ENCODE measurements at regions not wholly inside any gene's neighbourhood (a gene's known extent, or its start where the extent isn't known, plus 50 kb on each side); places are given as distances from the start of the nearest gene placed in this dataset.

DNA sequence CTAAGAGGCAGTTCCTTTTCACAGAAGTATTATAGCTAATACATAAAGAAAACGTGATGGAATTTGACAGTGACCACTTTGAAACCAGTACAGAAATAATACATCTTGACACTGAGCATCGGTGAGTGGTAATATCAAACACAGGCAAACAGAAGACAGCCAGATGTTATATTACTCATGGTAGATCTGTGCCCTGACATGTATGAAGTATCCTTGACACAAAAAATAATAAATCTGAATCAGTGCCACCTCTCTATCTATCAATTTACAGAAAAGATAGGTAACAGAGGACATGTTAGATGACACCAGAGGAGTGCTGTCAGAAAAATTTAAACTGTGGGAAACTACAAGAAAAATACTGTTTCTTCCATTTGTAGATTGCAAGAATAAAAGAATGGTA is 217.4 kb upstream of the POT1 start:
- Histone ChIP-seq H3K36me3 (ENCODE audit: insufficient read depth, low read length) (no peaks in the 10 kb centered on the region), H3K4me3 (ENCODE audit: low read length) (no peak overlapping the region), H3K27me3 (ENCODE audit: control insufficient read depth, insufficient read depth, low read length) (no peaks in the 10 kb centered on the region), H3K4me1 (ENCODE audit: control insufficient read depth, insufficient read depth, low read length) (no peaks in the 10 kb centered on the region), H3K9me3 (replicated peaks; ENCODE audit: low read length) (no peaks in the 10 kb centered on the region), H3K4me2 (ENCODE audit: low read length) (no peak overlapping the region), H3K9ac (ENCODE audit: low read depth, low read length) (no peak overlapping the region)

DNA sequence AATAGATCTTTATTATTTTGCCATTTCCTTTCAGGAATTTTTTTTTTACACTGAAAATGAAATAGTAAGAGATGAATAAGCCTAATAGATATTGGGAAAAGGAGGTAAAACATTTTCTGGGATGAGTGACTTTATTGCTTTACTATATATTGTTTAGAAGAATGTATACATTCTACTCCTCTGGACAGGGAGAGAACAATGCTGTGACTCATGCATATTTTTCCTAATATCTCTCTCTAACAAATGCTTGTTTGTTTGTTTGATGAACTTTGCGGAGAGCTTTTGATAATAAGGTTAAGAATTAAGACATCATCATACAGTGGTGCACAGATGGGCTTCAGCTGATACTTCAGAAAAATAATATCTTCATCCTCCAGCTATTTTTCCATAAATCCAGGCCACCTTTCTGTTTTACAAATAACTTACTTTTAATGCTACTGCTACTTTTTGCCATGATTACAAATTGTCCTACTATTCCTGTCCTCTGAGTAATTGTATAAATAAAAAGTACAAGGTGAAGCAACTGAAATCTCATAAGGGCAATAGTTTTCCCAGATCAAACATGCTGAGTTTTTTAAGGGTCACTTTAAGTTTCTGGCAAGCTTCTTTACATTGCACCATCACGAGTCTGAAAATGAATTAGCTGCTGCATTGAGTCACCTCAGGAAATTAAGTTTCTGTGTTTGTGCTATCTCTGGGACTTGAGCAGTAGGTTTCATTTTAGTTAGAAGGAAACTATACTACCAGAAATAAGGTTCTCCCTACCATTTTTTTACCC is 207.3 kb upstream of the POT1 start:
- no peaks in the 10 kb centered on the region for H3K9me3 ChIP-seq (replicated peaks; ENCODE audit: low read length)
- no peak overlapping the region for H3K4me3 ChIP-seq (ENCODE audit: low read length)
- H3K36me3 ChIP-seq (ENCODE audit: insufficient read depth, low read length) = no peaks in the 10 kb centered on the region
- no peak overlapping the region for H3K9ac ChIP-seq (ENCODE audit: low read depth, low read length)
- H3K27me3 ChIP-seq (ENCODE audit: control insufficient read depth, insufficient read depth, low read length) = no peaks in the 10 kb centered on the region
- no peaks in the 10 kb centered on the region for H3K4me1 ChIP-seq (ENCODE audit: control insufficient read depth, insufficient read depth, low read length)
- no peak overlapping the region for H3K4me2 ChIP-seq (ENCODE audit: low read length)

DNA sequence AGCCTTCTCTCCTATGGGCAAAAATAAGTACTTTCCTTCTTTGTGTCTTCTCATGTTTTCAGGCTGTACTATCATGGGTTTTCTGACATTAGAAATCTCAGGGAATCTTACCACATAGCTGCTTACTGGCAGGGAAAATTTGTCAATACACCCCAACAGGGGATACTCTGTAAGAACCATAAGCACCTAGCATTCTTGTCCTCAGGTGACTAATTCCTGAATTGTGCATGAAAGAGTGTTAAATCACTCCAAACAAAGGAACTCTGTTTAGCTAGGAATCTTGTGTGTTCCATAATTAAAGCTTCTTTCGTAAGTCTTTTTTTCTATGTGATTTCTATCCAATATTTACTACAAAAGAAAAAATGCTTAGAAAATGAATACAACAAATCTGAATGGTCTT is 206.7 kb upstream of the POT1 start:
- Histone ChIP-seq H3K27me3 (ENCODE audit: control insufficient read depth, insufficient read depth, low read length) (no peaks in the 10 kb centered on the region), H3K36me3 (ENCODE audit: insufficient read depth, low read length) (no peaks in the 10 kb centered on the region), H3K9me3 (replicated peaks; ENCODE audit: low read length) (no peaks in the 10 kb centered on the region)

DNA sequence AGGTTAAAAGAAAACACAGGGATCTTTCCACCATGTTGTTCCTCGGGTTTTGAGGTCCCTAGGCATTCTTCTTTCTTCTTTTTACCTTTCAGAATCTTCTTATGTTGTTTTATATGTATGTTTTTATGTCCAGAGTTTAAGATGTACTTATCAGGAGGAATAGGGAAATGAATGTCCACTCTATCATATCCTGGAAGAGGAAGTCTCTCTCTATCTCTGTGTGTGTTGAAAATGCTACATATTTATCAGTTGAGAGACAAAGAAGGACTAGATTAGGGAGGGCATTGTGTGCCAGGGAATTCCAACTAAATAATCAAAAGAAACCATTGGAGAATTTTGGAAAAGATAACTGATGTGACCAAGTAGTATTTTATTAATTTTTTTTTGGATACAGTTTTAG is 200.5 kb upstream of the POT1 start:
- Histone ChIP-seq H3K4me3 (ENCODE audit: low read length) (no peak overlapping the region), H3K27me3 (ENCODE audit: control insufficient read depth, insufficient read depth, low read length) (no peaks in the 10 kb centered on the region), H3K9me3 (replicated peaks; ENCODE audit: low read length) (no peaks in the 10 kb centered on the region), H3K9ac (ENCODE audit: low read depth, low read length) (no peak overlapping the region), H3K36me3 (ENCODE audit: insufficient read depth, low read length) (no peaks in the 10 kb centered on the region), H3K4me1 (ENCODE audit: control insufficient read depth, insufficient read depth, low read length) (no peaks in the 10 kb centered on the region), H3K4me2 (ENCODE audit: low read length) (no peak overlapping the region)

More for the DNA sequence above, 206.7 kb upstream of the POT1 start:
- no peaks in the 10 kb centered on the region for H3K4me1 ChIP-seq (ENCODE audit: control insufficient read depth, insufficient read depth, low read length)
- H3K4me2 ChIP-seq (ENCODE audit: low read length) = no peak overlapping the region
- H3K4me3 ChIP-seq (ENCODE audit: low read length) = no peak overlapping the region
- H3K9ac ChIP-seq (ENCODE audit: low read depth, low read length) = no peak overlapping the region

DNA sequence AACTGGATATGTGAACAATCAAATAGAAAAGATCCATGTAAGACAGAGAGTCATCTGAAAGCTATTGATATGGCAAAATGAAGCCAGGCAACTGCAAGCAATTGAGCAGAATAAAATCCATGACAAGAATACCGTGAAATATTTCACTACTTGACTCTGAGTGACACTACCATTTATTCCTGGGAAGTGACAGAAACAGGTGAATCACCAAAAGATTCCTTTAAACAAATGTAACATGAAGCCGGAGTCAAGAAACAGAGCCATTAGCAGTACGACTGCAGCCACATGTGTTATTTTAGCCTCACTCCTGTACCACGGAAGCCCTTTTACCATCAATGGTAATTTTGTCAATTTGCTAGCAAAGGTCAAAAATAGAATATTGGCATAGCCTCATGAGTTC is 197.7 kb upstream of the POT1 start:
- no peaks in the 10 kb centered on the region for H3K4me1 ChIP-seq (ENCODE audit: control insufficient read depth, insufficient read depth, low read length)
- no peak overlapping the region for H3K4me3 ChIP-seq (ENCODE audit: low read length)

DNA sequence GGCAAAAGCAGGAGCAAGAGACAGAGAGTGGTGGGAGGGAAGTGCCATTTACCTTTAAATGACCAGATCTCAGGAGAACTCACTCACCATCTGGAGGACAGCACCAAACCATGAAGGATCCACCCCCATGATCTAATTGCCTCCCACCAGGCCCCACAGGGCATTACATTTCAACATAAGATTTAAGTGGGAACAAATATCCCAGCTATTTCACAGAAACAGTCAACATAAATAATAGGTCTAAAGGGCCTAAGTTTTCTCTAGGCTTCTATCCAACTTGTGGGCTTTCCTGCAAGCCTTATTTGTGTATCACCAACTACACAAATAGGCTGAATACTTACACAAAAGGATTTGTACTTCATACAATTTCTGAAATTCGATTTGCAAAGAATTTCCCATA is 196.8 kb upstream of the POT1 start:
- Histone ChIP-seq H3K9me3 (replicated peaks; ENCODE audit: low read length) (no peaks in the 10 kb centered on the region), H3K4me1 (ENCODE audit: control insufficient read depth, insufficient read depth, low read length) (no peaks in the 10 kb centered on the region), H3K36me3 (ENCODE audit: insufficient read depth, low read length) (no peaks in the 10 kb centered on the region), H3K27me3 (ENCODE audit: control insufficient read depth, insufficient read depth, low read length) (no peaks in the 10 kb centered on the region), H3K9ac (ENCODE audit: low read depth, low read length) (no peak overlapping the region), H3K4me3 (ENCODE audit: low read length) (no peak overlapping the region), H3K4me2 (ENCODE audit: low read length) (no peak overlapping the region)

More for the DNA sequence above, 197.7 kb upstream of the POT1 start:
- Histone ChIP-seq H3K36me3 (ENCODE audit: insufficient read depth, low read length) (no peaks in the 10 kb centered on the region), H3K9ac (ENCODE audit: low read depth, low read length) (no peak overlapping the region), H3K9me3 (replicated peaks; ENCODE audit: low read length) (no peaks in the 10 kb centered on the region), H3K27me3 (ENCODE audit: control insufficient read depth, insufficient read depth, low read length) (no peaks in the 10 kb centered on the region), H3K4me2 (ENCODE audit: low read length) (no peak overlapping the region)

DNA sequence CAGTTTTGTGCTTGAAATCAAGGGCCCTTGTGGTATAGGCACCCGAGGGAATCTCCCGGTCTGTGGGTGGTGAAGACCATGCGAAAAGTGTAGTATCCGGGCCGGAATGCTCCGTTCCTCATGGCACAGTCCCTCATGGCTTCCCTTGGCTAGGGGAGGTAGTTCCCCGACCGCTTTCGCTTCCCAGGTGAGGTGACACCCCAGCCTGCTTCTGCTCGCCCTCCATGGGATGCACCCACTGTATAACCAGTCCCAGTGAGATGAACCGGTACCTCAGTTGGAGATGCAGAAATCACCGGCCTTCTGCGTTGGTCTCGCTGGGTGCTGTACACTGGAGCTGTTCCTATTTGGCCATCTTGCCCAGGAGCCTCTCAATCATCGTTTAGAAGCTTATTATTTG is 195.7 kb upstream of the POT1 start:
- Histone ChIP-seq H3K4me2 (ENCODE audit: low read length) (no peak overlapping the region), H3K4me3 (ENCODE audit: low read length) (no peak overlapping the region), H3K4me1 (ENCODE audit: control insufficient read depth, insufficient read depth, low read length) (no peaks in the 10 kb centered on the region), H3K9ac (ENCODE audit: low read depth, low read length) (no peak overlapping the region), H3K27me3 (ENCODE audit: control insufficient read depth, insufficient read depth, low read length) (no peaks in the 10 kb centered on the region), H3K36me3 (ENCODE audit: insufficient read depth, low read length) (no peaks in the 10 kb centered on the region), H3K9me3 (replicated peaks; ENCODE audit: low read length) (no peaks in the 10 kb centered on the region)

DNA sequence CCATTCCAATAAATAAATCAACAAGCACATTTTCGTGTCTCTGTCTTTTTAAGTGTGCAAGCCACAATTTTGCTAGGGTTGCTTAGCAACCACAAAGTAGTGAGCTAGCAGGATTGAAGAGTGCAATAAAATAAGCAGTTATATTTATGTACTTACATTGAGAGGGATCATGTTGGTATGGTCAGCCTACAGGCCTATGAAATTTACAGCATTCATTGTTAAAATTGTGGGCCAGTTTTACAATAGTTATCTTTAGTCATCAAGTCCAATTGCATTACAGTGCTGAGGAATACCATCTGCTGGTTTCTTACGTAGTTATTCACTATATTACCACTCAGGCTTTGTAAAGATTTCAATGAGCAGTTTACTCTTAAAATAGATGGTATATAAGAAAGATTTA is 192.5 kb upstream of the POT1 start:
- Histone ChIP-seq H3K9ac (ENCODE audit: low read depth, low read length) (no peak overlapping the region), H3K4me2 (ENCODE audit: low read length) (no peak overlapping the region), H3K9me3 (replicated peaks; ENCODE audit: low read length) (no peaks in the 10 kb centered on the region), H3K36me3 (ENCODE audit: insufficient read depth, low read length) (no peaks in the 10 kb centered on the region), H3K4me1 (ENCODE audit: control insufficient read depth, insufficient read depth, low read length) (no peaks in the 10 kb centered on the region), H3K27me3 (ENCODE audit: control insufficient read depth, insufficient read depth, low read length) (no peaks in the 10 kb centered on the region), H3K4me3 (ENCODE audit: low read length) (no peak overlapping the region)

DNA sequence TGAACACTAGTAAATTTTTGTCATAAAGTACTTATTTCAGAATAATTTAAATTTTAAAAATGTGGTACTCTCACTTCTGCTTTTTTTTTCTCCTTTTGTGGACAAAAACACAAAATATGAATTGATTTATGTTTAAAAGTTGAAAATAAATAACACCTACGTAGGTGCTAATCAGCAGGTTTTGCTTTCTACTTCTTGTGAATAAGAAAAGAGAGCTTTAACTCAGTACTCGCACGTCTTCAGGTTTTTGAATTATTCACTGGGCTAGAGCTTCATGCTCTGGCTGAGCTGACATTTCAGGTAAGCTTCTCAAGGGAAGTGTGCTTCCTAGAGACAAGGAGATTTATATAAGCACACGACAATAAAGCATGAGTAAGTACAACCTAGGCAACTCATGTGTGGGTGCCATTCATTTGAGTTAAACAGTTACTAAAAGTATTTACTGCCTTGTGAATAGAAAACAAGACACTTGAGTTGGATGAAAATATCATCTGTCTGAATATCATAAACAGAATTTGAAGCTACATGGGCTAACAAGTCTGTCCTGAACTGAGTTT is 190.0 kb upstream of the POT1 start:
- no peaks in the 10 kb centered on the region for H3K27me3 ChIP-seq (ENCODE audit: control insufficient read depth, insufficient read depth, low read length)
- H3K4me2 ChIP-seq (ENCODE audit: low read length) = no peak overlapping the region
- H3K9me3 ChIP-seq (replicated peaks; ENCODE audit: low read length) = no peaks in the 10 kb centered on the region
- H3K4me3 ChIP-seq (ENCODE audit: low read length) = no peak overlapping the region
- H3K9ac ChIP-seq (ENCODE audit: low read depth, low read length) = no peak overlapping the region
- no peaks in the 10 kb centered on the region for H3K36me3 ChIP-seq (ENCODE audit: insufficient read depth, low read length)
- H3K4me1 ChIP-seq (ENCODE audit: control insufficient read depth, insufficient read depth, low read length) = no peaks in the 10 kb centered on the region

DNA sequence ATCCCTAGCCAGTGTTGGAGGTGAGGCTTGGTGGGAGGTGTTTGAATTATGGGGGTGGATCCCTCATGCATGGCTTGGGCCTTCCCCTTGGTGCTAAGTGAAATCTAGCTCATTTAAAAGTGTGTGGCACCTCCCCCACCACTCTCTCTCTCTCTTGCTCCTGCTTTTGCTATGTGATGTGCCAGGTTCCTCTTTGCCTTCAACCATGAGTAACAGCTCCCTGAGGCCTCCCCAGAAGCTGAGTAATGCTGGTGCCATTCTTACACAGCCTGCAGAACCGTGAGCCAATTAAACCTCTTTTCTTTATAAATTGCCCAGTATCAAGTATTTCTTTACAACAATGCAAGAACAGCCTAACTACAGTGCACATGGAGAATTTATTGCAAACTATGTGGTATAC is 188.8 kb upstream of the POT1 start:
- Histone ChIP-seq H3K27me3 (ENCODE audit: control insufficient read depth, insufficient read depth, low read length) (no peaks in the 10 kb centered on the region), H3K9me3 (replicated peaks; ENCODE audit: low read length) (no peaks in the 10 kb centered on the region), H3K4me2 (ENCODE audit: low read length) (no peak overlapping the region), H3K9ac (ENCODE audit: low read depth, low read length) (no peak overlapping the region), H3K36me3 (ENCODE audit: insufficient read depth, low read length) (no peaks in the 10 kb centered on the region), H3K4me3 (ENCODE audit: low read length) (no peak overlapping the region), H3K4me1 (ENCODE audit: control insufficient read depth, insufficient read depth, low read length) (no peaks in the 10 kb centered on the region)

DNA sequence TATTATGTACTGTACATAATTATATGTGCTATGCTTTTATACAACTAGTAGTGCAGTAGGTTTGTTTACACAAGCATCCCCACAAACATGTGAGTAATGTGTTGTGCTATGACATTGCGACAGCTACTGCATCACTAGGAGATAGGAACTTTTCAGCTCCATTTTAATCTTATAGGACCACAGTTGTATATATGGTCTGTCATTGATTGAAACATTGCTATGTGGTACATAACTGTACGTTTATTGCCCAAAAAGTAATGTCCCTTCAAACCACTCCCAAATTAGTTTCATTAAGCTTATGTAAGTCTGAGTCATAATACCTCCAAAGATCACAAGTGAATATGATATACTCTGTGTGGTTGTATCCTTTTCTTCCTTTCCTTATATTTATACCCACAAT is 183.2 kb upstream of the POT1 start:
- H3K4me2 ChIP-seq (ENCODE audit: low read length) = no peak overlapping the region
- no peaks in the 10 kb centered on the region for H3K4me1 ChIP-seq (ENCODE audit: control insufficient read depth, insufficient read depth, low read length)
- no peak overlapping the region for H3K4me3 ChIP-seq (ENCODE audit: low read length)
- H3K27me3 ChIP-seq (ENCODE audit: control insufficient read depth, insufficient read depth, low read length) = no peaks in the 10 kb centered on the region
- no peaks in the 10 kb centered on the region for H3K9me3 ChIP-seq (replicated peaks; ENCODE audit: low read length)
- no peak overlapping the region for H3K9ac ChIP-seq (ENCODE audit: low read depth, low read length)
- no peaks in the 10 kb centered on the region for H3K36me3 ChIP-seq (ENCODE audit: insufficient read depth, low read length)

DNA sequence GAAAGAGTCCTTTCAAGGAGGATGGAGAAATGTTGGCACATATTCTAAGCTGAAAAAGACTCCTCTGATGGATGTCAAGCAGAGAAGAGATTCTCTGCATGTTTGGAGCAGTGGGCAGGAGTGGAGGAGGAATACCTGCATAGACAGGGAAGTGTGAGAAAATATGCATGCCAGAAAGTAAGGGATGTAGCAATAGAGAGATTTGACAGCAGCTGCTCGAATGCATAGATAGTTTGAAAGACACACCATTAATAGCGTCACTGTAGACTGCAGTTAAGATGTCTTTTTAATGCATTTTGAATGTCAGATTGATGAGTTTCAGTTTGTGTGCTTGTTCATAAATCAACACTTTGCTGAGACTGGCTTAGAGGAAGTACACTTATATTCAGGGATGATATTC is 169.9 kb upstream of the POT1 start:
- Histone ChIP-seq H3K9ac (ENCODE audit: low read depth, low read length) (no peak overlapping the region), H3K4me1 (ENCODE audit: control insufficient read depth, insufficient read depth, low read length) (no peaks in the 10 kb centered on the region), H3K9me3 (replicated peaks; ENCODE audit: low read length) (no peaks in the 10 kb centered on the region), H3K4me3 (ENCODE audit: low read length) (no peak overlapping the region), H3K27me3 (ENCODE audit: control insufficient read depth, insufficient read depth, low read length) (no peaks in the 10 kb centered on the region), H3K4me2 (ENCODE audit: low read length) (no peak overlapping the region), H3K36me3 (ENCODE audit: insufficient read depth, low read length) (no peaks in the 10 kb centered on the region)

Data from skeletal muscle satellite cell (primary cell).